ENCODE measurements at regions not wholly inside any gene's neighbourhood (a gene's known extent, or its start where the extent isn't known, plus 50 kb on each side); places are given as distances from the start of the nearest gene placed in this dataset.

GRCh38 chr1:116855773-116856201 is 53.9 kb upstream of the PTGFRN start:
- TF ChIP-seq CTCF (conservative IDR thresholded peaks at IDR 0.05; ENCODE audit: low read depth, low read length) (no peak), RCOR1 (IDR thresholded peaks at IDR 0.05; ENCODE audit: insufficient replicate concordance, low read length) (no peak), MAFK (IDR thresholded peaks at IDR 0.05; ENCODE audit: low read depth, low read length) (no peak)

Data from IMR-90 (cell line).